ENCODE measurements at regions not wholly inside any gene's neighbourhood (a gene's known extent, or its start where the extent isn't known, plus 50 kb on each side); places are given as distances from the start of the nearest gene placed in this dataset.
A peak's percentile ranks its signal among the peaks of the same experiment; 100 is the strongest.

GRCh38 chr12:66066137-66066928, 64.2 kb downstream of the LLPH start:
- FAIRE-seq, result peak; percentile 50
- TF ChIP-seq POLR2A (IDR thresholded peaks at IDR 0.05; ENCODE audit: low read depth, low read length), result no peak
- no peak for DNase-seq (ENCODE audit: insufficient read length, low spot score)

DNA sequence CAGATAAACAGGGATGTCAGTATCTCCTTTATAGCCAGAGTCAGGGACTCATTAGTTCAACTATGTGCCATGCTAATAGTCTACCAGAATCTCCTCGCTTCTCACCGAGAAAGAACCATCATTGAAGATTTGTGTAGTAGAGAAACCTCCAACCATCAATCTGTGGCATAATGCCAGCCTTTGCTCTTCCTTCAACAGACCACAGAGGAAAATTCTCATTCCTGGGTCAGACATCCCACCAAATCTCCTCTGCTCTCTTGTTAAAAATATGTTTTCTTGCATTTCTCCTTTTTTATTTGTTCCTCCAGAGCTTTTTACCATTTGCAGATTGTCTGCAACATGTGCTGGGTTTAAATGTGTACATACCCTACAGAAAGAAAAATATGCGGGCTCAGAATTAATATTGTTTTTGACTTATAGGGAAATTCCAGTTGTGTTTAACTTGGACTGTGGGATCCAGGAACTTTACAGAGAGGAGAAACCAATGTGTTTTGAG, 64.9 kb downstream of the LLPH start:
- DNase-seq (ENCODE audit: insufficient read length, low spot score) (no peak), FAIRE-seq (no peak)
- TF ChIP-seq POLR2A (IDR thresholded peaks at IDR 0.05; ENCODE audit: low read depth, low read length), result no peak

DNA sequence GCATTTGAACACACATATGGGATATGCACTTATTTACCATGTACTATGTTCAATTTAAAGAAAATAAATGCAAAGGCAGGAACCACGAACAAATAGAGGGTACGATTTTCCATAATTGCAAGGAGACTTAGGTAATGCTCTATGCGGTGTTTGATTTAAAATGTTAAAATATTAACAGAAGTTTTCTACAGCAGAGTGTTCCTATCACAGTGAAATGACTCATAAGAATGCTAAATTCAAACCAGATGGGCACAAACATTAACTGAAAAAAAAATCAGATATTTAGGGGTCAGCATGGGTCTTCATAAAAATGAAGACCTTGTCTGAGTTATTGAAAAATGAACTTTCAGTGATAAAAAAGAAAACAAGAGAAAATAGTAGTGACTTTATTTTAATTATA, 65.4 kb downstream of the LLPH start:
- no peak for FAIRE-seq
- TF ChIP-seq POLR2A (IDR thresholded peaks at IDR 0.05; ENCODE audit: low read depth, low read length), result no peak

GRCh38 chr12:66063916-66064315, 66.6 kb downstream of the LLPH start:
- FAIRE-seq, result no peak

More for the DNA sequence above, 65.4 kb downstream of the LLPH start:
- DNase-seq (ENCODE audit: insufficient read length, low spot score), result no peak

GRCh38 chr12:66062290-66062625, 68.3 kb downstream of the LLPH start:
- FAIRE-seq (no peak), DNase-seq (ENCODE audit: insufficient read length, low spot score) (no peak)
- TF ChIP-seq POLR2A (IDR thresholded peaks at IDR 0.05; ENCODE audit: low read depth, low read length), result no peak

More at GRCh38 chr12:66063916-66064315, 66.6 kb downstream of the LLPH start:
- no peak for DNase-seq (ENCODE audit: insufficient read length, low spot score)
- no peak for TF ChIP-seq POLR2A (IDR thresholded peaks at IDR 0.05; ENCODE audit: low read depth, low read length)

DNA sequence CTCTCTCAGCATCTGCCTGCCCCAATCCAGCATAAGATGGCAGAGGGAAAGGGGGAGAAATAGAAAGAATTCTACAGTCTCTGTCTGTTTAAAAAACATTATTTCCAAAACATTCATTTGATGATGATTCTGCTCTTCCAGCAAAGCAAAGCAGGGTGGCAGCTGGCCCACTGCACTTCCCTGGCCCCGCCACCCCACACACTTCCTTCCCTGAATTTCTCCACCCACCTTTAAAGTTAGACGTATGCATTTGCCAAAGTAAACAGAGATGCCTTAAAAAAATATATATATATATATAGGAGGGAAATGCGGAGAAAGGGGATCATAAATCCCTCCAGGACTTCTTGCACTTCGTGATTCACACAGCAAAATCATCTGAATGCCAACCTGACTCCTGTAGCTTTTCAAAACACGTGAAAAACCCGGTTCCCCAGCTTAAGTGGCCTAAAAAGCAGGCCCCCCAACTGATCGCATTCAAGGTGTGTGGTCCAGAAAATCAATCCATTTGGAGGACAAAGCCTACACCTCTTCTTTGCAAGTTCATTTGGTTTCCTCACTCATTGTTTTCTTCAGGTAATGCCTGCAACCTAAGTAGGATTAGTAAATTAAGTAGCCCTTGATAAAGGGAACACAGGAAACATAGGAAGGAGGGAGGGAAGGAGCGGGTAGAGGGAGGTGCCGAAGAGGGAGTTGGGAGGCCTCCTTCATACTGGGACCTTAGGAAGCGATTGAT, 68.8 kb downstream of the LLPH start:
- no peak for TF ChIP-seq POLR2A (IDR thresholded peaks at IDR 0.05; ENCODE audit: low read depth, low read length)
- no peak for FAIRE-seq
- no peak for DNase-seq (ENCODE audit: insufficient read length, low spot score)

GRCh38 chr12:66061076-66061475, 69.5 kb downstream of the LLPH start:
- no peak for FAIRE-seq
- no peak for DNase-seq (ENCODE audit: insufficient read length, low spot score)
- TF ChIP-seq POLR2A (IDR thresholded peaks at IDR 0.05; ENCODE audit: low read depth, low read length), result no peak

DNA sequence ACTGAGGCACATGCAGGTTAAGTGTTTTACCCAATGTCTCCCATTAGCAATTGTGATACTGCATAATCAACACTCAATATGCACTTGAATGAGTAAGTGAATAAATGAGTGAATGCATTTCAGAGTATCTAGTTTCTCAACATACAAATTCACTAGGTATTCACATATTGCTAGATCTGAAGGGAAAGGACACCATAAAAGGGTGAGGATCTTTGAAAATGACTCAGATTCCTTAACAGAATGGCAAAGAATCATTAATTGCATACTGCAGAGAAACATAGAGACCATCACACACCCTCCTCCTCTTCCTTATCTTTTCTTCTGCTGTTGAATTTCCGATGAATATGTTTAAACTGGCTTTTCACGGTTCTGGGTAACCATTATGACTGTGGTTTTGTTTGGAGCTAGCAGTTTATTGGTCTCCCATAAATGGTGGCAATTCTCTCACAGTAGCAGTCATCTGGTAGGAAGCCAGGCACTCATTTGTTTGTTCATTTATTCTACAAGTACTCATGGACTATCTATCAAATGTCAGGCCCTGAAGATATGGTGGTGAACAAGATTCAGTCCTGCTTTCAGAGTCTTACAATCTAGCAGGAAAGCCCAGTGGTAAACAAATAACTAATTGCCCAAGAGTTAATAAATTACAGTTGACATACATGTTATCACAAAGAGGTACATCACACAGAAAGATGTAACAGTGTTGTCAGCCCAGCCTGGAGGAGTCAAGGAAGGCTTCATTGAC, 70.2 kb downstream of the LLPH start:
- FAIRE-seq, result no peak
- DNase-seq (ENCODE audit: insufficient read length, low spot score), result no peak
- no peak for TF ChIP-seq POLR2A (IDR thresholded peaks at IDR 0.05; ENCODE audit: low read depth, low read length)

DNA sequence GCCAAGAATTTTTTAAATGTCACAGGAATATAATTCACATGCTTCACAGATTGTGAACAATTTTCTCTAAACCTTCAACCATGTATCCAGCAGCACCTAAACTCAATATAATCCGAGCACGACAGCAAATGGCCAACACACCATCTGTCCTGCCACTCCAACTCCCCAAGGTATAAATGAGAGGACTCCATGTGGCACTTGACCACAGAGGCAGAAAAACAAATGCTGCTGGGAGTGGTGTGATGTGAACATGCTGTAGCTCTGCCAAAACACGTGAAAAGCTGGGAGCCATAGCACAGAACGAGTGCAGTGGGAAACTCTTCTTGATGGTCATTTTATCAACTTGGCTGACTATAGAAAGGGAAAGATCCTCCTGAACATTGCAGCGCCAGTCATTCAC, 70.9 kb downstream of the LLPH start:
- TF ChIP-seq POLR2A (IDR thresholded peaks at IDR 0.05; ENCODE audit: low read depth, low read length), result no peak
- FAIRE-seq (no peak), DNase-seq (ENCODE audit: insufficient read length, low spot score) (no peak)

GRCh38 chr12:66058554-66058953, 72.0 kb downstream of the LLPH start:
- no peak for FAIRE-seq
- DNase-seq (ENCODE audit: insufficient read length, low spot score), result no peak
- no peak for TF ChIP-seq POLR2A (IDR thresholded peaks at IDR 0.05; ENCODE audit: low read depth, low read length)

GRCh38 chr12:66055837-66056319, 74.7 kb downstream of the LLPH start:
- no peak for FAIRE-seq
- no peak for DNase-seq (ENCODE audit: insufficient read length, low spot score)
- no peak for TF ChIP-seq POLR2A (IDR thresholded peaks at IDR 0.05; ENCODE audit: low read depth, low read length)

- no peak for TF ChIP-seq POLR2A (IDR thresholded peaks at IDR 0.05; ENCODE audit: low read depth, low read length)
- DNase-seq (ENCODE audit: insufficient read length, low spot score) (no peak), FAIRE-seq (no peak)
These were observed 77.4 kb downstream of the LLPH start for GRCh38 chr12:66052988-66053615.

- TF ChIP-seq POLR2A (IDR thresholded peaks at IDR 0.05; ENCODE audit: low read depth, low read length), result no peak
- no peak for FAIRE-seq
- DNase-seq (ENCODE audit: insufficient read length, low spot score), result no peak
These were observed 79.2 kb downstream of the LLPH start for GRCh38 chr12:66051361-66051760.

- TF ChIP-seq POLR2A (IDR thresholded peaks at IDR 0.05; ENCODE audit: low read depth, low read length), result no peak
- DNase-seq (ENCODE audit: insufficient read length, low spot score) (no peak), FAIRE-seq (no peak)
These were observed 79.9 kb downstream of the LLPH start for GRCh38 chr12:66050610-66051009.
